Naive thymus-derived CD8-positive, alpha-beta T cell (primary cell): ENCODE measurements at regions not wholly inside any gene's neighbourhood (a gene's known extent, or its start where the extent isn't known, plus 50 kb on each side); places are given as distances from the start of the nearest gene placed in this dataset.

Source experiments
- ATAC-seq, 2 donors: fragments of 150-1000 bp; cut with Tn5 transposase in 1 of 2; sonication (Bioruptor Pico), chemical (Tn5 transposase) in 1 of 2; 1 replicate in 1 of 2; 2 replicates in 1 of 2; pipeline ENCODE4 v1.10.0; 2021; ENCODE audit warnings: mild to moderate bottlenecking in 2 of 2, moderate library complexity in 2 of 2
- POLR2A ChIA-PET: fragments of 350-600 bp; sonication (Branson Sonifier 250); formaldehyde crosslinking; loops from one replicate; lab custom pipeline; 2021; ENCODE audit warnings: antibody characterized with exemption; lab: Charles Lee
- DNase-seq, 10 donors: peaks; one replicate each; pipeline versions ENCODE4 v3.0.0 to v3.0.0-alpha.2; 2020 to 2022
- H3K27ac Mint-ChIP-seq, 10 donors: one replicate each; pipeline ENCODE4 v1.8.0; 2020 to 2022; ENCODE audit warnings: mild to moderate bottlenecking in 10 of 10, mixed read lengths in 10 of 10, moderate library complexity in 4 of 10, inconsistent platforms in 1 of 10
- H3K27me3 Mint-ChIP-seq, 5 donors: one replicate each; pipeline ENCODE4 v1.8.0; 2021 to 2022; ENCODE audit warnings: mixed read lengths in 5 of 5
- H3K36me3 Mint-ChIP-seq, 3 donors: one replicate each; pipeline ENCODE4 v1.8.0; 2020 to 2022; ENCODE audit warnings: mixed read lengths in 3 of 3, mild to moderate bottlenecking in 2 of 3, inconsistent platforms in 1 of 3
- H3K4me1 Mint-ChIP-seq, 4 donors: one replicate each; pipeline ENCODE4 v1.8.0; 2021 to 2022; ENCODE audit warnings: mixed read lengths in 4 of 4
- H3K4me3 Mint-ChIP-seq, 10 donors: one replicate each; pipeline ENCODE4 v1.8.0; 2020 to 2022; ENCODE audit warnings: mild to moderate bottlenecking in 10 of 10, mixed read lengths in 10 of 10, moderate library complexity in 6 of 10, inconsistent platforms in 1 of 10
- H3K9me3 Mint-ChIP-seq, 9 donors: one replicate each; pipeline ENCODE4 v1.8.0; 2020 to 2022; ENCODE audit warnings: mixed read lengths in 9 of 9, mild to moderate bottlenecking in 3 of 9, inconsistent platforms in 1 of 9, moderate library complexity in 1 of 9

GRCh38 chr11:71201936-71202597 lies 50.3 kb downstream of the SHANK2 start:
- Mint-ChIP-seq H3K36me3 (no peaks in the 10 kb centered on the region), H3K4me1 (no peaks in the 10 kb centered on the region), H3K4me3 (no peak overlapping the region), H3K27me3 (peaks cover 0 to 3% (median 2%) of the 10 kb centered on the region in 5 donors), H3K27ac (no peak overlapping the region), H3K9me3 (no peaks in the 10 kb centered on the region)
- peak in 1 of 10 donors; percentile 58 for DNase-seq
- POLR2A ChIA-PET, result no interaction called here
- ATAC-seq, result no peak

DNA sequence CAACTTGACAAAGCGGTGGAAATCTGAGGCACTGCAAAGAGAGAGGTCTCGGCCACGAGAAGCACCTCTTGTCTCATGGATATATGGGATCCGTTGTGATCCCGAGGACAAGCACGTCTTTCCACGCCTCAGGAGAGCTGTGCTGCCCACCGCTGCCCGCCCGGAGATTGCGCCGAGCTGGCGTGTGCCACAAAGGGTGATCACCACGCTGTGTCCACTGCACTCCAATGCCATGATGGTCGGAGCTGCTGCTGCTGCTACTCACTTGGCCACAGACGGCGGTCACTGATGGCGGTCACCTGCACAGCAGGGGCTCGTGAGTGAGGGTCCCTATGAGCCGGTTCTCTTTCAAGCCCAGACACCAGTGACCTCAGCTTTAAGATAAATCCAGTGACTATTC lies 51.1 kb downstream of the SHANK2 start:
- H3K36me3 Mint-ChIP-seq, result no peaks in the 10 kb centered on the region
- H3K4me3 Mint-ChIP-seq, result no peak overlapping the region
- POLR2A ChIA-PET, result no interaction called here
- no peak overlapping the region for H3K27ac Mint-ChIP-seq
- peaks cover 0 to 2% (median 2%) of the 10 kb centered on the region in 5 donors for H3K27me3 Mint-ChIP-seq
- no peaks in the 10 kb centered on the region for H3K9me3 Mint-ChIP-seq
- DNase-seq (peak in 1 of 10 donors; percentile 52), ATAC-seq (no peak)
- no peaks in the 10 kb centered on the region for H3K4me1 Mint-ChIP-seq

- Mint-ChIP-seq H3K27ac (no peak overlapping the region), H3K4me1 (no peaks in the 10 kb centered on the region), H3K4me3 (no peak overlapping the region), H3K36me3 (no peaks in the 10 kb centered on the region), H3K27me3 (peaks cover 0 to 2% (median 0%) of the 10 kb centered on the region in 5 donors), H3K9me3 (no peaks in the 10 kb centered on the region)
- POLR2A ChIA-PET, result no interaction called here
- DNase-seq (no peak), ATAC-seq (no peak)
Observed at GRCh38 chr11:71200761-71201160, 51.6 kb downstream of the SHANK2 start.

GRCh38 chr11:71200172-71200716 lies 52.1 kb downstream of the SHANK2 start:
- no peaks in the 10 kb centered on the region for H3K9me3 Mint-ChIP-seq
- H3K36me3 Mint-ChIP-seq, result no peaks in the 10 kb centered on the region
- H3K27me3 Mint-ChIP-seq, result peaks cover 0 to 2% (median 0%) of the 10 kb centered on the region in 5 donors
- POLR2A ChIA-PET, result no interaction called here
- H3K27ac Mint-ChIP-seq, result no peak overlapping the region
- DNase-seq, result peak in 1 of 10 donors; percentile 18
- H3K4me1 Mint-ChIP-seq, result no peaks in the 10 kb centered on the region
- no peak for ATAC-seq
- H3K4me3 Mint-ChIP-seq, result no peak overlapping the region

DNA sequence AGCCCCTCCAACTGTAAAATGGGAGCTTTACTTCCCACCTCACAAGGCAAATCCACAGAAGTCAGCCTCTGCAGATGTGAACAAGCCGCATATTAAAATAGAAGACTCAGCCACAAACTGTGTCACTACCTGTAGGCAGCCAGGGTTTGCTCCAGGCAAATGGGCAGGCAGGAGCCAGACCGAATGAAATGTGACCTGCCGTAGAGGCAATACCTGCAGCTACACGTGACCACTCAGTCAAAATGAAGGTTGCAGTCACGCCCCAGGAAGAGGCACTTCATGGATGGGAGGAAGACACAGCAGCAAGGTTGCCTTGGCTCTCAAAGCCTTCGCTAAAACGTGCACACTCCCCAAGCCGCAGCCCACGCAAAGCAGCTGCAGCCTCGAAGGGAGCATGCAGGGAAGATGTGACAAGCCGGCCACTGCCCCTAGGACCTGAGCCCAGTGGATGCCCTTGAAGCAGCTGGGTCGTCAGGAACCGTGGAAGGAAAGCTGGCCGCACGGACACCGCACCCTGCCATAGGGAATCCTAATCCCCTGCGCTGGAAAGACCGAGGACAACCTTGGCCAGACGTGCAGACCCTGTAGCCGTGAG lies 53.1 kb downstream of the SHANK2 start:
- Mint-ChIP-seq H3K4me3 (no peak overlapping the region), H3K27ac (no peak overlapping the region), H3K36me3 (no peaks in the 10 kb centered on the region), H3K4me1 (no peaks in the 10 kb centered on the region), H3K27me3 (peaks cover 0 to 2% (median 0%) of the 10 kb centered on the region in 5 donors), H3K9me3 (no peaks in the 10 kb centered on the region)
- ATAC-seq (no peak), DNase-seq (peak in 1 of 10 donors; percentile 50)
- POLR2A ChIA-PET, result no interaction called here

- ATAC-seq, result no peak
- no peak overlapping the region for H3K4me3 Mint-ChIP-seq
- POLR2A ChIA-PET, result no interaction called here
- peaks cover 0 to 4% (median 0%) of the 10 kb centered on the region in 5 donors for H3K27me3 Mint-ChIP-seq
- peak in 1 of 10 donors; percentile 28 for DNase-seq
- no peaks in the 10 kb centered on the region for H3K36me3 Mint-ChIP-seq
- H3K4me1 Mint-ChIP-seq, result no peaks in the 10 kb centered on the region
- no peak overlapping the region for H3K27ac Mint-ChIP-seq
- no peaks in the 10 kb centered on the region for H3K9me3 Mint-ChIP-seq
Observed at GRCh38 chr11:71198823-71199165, 53.6 kb downstream of the SHANK2 start.

DNA sequence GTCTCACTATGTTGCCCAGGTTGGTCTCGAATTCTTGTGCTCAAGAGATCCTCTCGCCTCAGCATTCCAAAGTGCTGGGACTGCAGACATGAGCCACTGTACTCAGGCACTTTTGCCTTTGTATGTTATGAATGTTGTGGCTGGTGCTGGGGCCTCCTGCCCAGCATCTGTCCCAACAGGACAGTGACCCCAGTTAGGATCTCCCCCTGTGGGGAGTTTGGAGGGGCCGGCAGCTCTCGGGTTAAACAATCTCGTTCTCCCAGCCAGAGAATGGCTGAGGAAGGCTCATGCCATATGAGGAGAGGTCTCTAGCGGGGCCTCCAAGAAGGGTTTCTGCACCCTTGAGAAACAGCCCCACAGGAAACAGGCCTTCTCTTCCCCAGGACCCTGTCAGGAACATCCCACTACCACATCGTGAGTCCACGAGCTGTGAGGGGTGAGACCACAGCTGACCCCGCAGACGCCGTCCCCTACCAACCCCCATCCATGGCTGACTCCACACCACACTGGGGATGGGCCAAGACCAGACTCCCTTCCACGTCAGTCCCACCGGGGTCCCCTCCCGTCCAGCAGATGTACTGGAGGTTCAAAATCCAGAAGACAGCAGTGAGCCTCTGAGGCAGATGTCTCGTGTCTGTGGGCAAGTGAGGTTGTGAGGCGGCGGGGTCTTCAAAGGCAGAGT lies 54.1 kb downstream of the SHANK2 start:
- Mint-ChIP-seq H3K9me3 (no peaks in the 10 kb centered on the region), H3K4me3 (no peak overlapping the region), H3K27me3 (peaks cover 0 to 5% (median 0%) of the 10 kb centered on the region in 5 donors), H3K36me3 (no peaks in the 10 kb centered on the region), H3K4me1 (no peaks in the 10 kb centered on the region), H3K27ac (peak overlapping the region in 1 of 10 donors; percentile 24)
- POLR2A ChIA-PET, result no interaction called here
- ATAC-seq, result no peak
- peak in 1 of 10 donors; percentile 32 for DNase-seq

DNA sequence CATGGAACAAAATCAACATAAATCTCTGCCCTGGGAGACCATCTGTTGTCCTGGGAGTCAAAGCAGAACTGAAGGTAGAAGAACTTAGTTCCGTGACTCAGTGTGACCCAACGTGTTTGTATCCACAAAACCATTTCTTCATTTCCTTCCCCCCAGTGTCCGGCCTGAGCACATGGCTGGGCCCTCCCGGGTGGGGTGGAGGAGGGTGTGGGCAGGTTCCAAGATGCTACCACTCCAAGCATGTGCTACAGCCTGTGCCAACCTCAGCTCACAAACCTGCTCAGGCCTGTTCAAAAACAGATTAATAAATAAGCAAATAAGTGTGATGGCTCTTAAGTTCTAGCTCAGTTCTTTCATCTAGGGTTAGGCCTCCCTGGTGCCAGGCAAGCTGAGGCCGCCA lies 55.3 kb downstream of the SHANK2 start:
- Mint-ChIP-seq H3K9me3 (no peaks in the 10 kb centered on the region), H3K36me3 (no peaks in the 10 kb centered on the region), H3K4me1 (no peaks in the 10 kb centered on the region), H3K4me3 (no peak overlapping the region), H3K27ac (no peak overlapping the region), H3K27me3 (peaks cover 0 to 5% (median 0%) of the 10 kb centered on the region in 5 donors)
- POLR2A ChIA-PET, result no interaction called here
- DNase-seq, result peak in 1 of 10 donors; percentile 24
- no peak for ATAC-seq

- Mint-ChIP-seq H3K9me3 (no peaks in the 10 kb centered on the region), H3K27me3 (peaks cover 0 to 5% (median 0%) of the 10 kb centered on the region in 5 donors), H3K4me3 (no peak overlapping the region), H3K4me1 (no peaks in the 10 kb centered on the region), H3K27ac (no peak overlapping the region), H3K36me3 (no peaks in the 10 kb centered on the region)
- DNase-seq (peak in 1 of 10 donors; percentile 14), ATAC-seq (no peak)
- POLR2A ChIA-PET, result no interaction called here
Observed at GRCh38 chr11:71194710-71195109, 57.7 kb downstream of the SHANK2 start.

GRCh38 chr11:71193431-71193830 lies 58.9 kb downstream of the SHANK2 start:
- Mint-ChIP-seq H3K4me3 (no peak overlapping the region), H3K4me1 (no peaks in the 10 kb centered on the region), H3K9me3 (no peaks in the 10 kb centered on the region), H3K27ac (no peak overlapping the region), H3K36me3 (no peaks in the 10 kb centered on the region), H3K27me3 (peaks cover 0 to 5% (median 0%) of the 10 kb centered on the region in 5 donors)
- DNase-seq (peak in 1 of 10 donors; percentile 45), ATAC-seq (no peak)
- POLR2A ChIA-PET, result no interaction called here

DNA sequence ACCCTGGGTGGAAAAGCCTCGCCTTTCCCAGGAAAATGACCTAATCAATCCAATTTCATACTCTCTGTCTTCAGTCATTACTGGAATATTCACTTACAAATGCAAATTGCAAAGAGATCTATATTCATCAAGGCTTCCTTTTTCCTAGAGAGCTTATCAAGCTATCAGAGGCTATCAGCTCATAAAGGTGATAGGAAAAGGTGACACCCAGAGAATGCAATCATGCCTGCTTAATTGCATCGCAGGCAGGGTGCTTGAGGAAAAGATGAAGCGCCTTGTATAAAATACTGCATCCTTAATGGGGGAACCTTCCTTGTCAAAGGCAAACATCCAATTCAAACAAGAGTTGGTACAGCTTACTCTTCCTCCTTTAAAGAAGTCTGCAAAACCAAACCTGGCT lies 59.7 kb downstream of the SHANK2 start:
- Mint-ChIP-seq H3K9me3 (no peaks in the 10 kb centered on the region), H3K4me1 (no peaks in the 10 kb centered on the region), H3K4me3 (no peak overlapping the region), H3K36me3 (no peaks in the 10 kb centered on the region), H3K27ac (no peak overlapping the region), H3K27me3 (peaks cover 0 to 11% (median 0%) of the 10 kb centered on the region in 5 donors)
- DNase-seq (no peak), ATAC-seq (no peak)
- POLR2A ChIA-PET, result no interaction called here

DNA sequence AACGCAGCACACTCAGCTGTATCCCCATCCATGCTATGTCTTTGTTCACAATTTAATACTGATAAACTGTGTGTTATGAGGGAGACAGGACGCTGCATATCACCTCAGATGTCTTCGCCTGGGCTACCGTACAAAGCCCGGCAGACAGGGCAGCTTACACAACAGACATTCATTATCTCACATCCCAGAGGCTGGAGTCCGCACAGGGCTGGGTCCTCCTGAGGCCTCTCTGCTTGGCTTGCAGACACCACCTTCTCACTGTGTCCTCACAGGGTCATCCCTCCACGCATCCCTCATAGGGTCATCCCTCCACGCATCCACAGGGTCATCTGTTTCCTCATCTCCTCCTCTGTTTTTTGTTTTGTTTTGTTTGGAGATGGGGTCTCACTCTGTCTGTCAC lies 61.2 kb downstream of the SHANK2 start:
- POLR2A ChIA-PET, result no interaction called here
- Mint-ChIP-seq H3K27ac (no peak overlapping the region), H3K4me1 (no peaks in the 10 kb centered on the region), H3K27me3 (peaks cover 0 to 11% (median 0%) of the 10 kb centered on the region in 5 donors), H3K4me3 (no peak overlapping the region), H3K36me3 (no peaks in the 10 kb centered on the region), H3K9me3 (no peaks in the 10 kb centered on the region)
- ATAC-seq (no peak), DNase-seq (peak in 1 of 10 donors; percentile 4)

DNA sequence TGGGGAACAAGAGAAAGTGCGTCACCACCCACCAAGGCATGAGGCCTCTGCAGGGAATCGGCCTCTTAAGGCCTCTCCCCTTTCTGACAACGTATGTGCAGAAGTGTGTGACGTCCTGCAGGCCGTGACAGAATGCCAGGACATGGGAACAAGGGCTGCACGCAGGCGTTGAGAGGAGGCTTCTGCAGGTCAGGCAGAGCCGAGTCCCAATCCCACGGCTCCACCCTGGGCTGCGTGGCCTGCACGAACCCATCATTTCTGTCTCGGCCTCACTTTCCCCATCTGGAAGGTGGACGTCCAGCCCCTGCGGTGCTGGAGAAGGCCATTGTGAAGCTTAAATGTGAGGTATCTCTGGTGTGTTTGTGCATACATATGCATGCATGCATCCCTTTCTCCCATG lies 61.8 kb downstream of the SHANK2 start:
- POLR2A ChIA-PET, result no interaction called here
- H3K4me3 Mint-ChIP-seq, result no peak overlapping the region
- H3K9me3 Mint-ChIP-seq, result no peaks in the 10 kb centered on the region
- ATAC-seq (no peak), DNase-seq (peak in 1 of 10 donors; percentile 16)
- no peaks in the 10 kb centered on the region for H3K4me1 Mint-ChIP-seq
- H3K27ac Mint-ChIP-seq, result no peak overlapping the region
- H3K27me3 Mint-ChIP-seq, result peaks cover 0 to 11% (median 0%) of the 10 kb centered on the region in 5 donors
- H3K36me3 Mint-ChIP-seq, result no peaks in the 10 kb centered on the region
